HEK293 (cell line): ENCODE measurements at regions not wholly inside any gene's neighbourhood (a gene's known extent, or its start where the extent isn't known, plus 50 kb on each side); places are given as distances from the start of the nearest gene placed in this dataset.
A peak's percentile ranks its signal among the peaks of the same experiment; 100 is the strongest.

Source experiments
- BCL11B ChIP-seq: fragments of 450-650 bp; formaldehyde crosslinking; IDR thresholded peaks from 2 replicates; pipeline ENCODE4 v1.5.1; 2016; ENCODE audit warnings: low read depth, missing biosample characterization, missing genetic modification characterization
- MZF1 ChIP-seq: fragments of 450-650 bp; formaldehyde crosslinking; IDR thresholded peaks from 2 replicates; pipeline ENCODE4 v1.5.1; 2017; ENCODE audit warnings: missing biosample characterization, missing genetic modification characterization, borderline replicate concordance
- OSR2 ChIP-seq: fragments of 450-650 bp; formaldehyde crosslinking; IDR thresholded peaks from 2 replicates; pipeline ENCODE4 v1.5.1; 2016; ENCODE audit warnings: missing biosample characterization, missing genetic modification characterization
- SP2 ChIP-seq: fragments of 450-650 bp; formaldehyde crosslinking; IDR thresholded peaks from 2 replicates; pipeline ENCODE4 v1.5.1; 2016; ENCODE audit warnings: missing biosample characterization, missing genetic modification characterization
- YY1 ChIP-seq: fragments of 450-650 bp; formaldehyde crosslinking; IDR thresholded peaks from 2 replicates; pipeline ENCODE4 v1.5.1; 2018; ENCODE audit warnings: missing biosample characterization, missing genetic modification characterization
- ZNF132 ChIP-seq: fragments of 450-650 bp; formaldehyde crosslinking; IDR thresholded peaks from 2 replicates; pipeline ENCODE4 v1.5.1; 2017; ENCODE audit warnings: missing biosample characterization, missing genetic modification characterization, borderline replicate concordance
- ZNF16 ChIP-seq: fragments of 450-650 bp; formaldehyde crosslinking; IDR thresholded peaks from 2 replicates; pipeline ENCODE4 v1.5.1; 2016; ENCODE audit warnings: low read depth, missing biosample characterization, missing genetic modification characterization
- ZNF169 ChIP-seq: fragments of 450-650 bp; formaldehyde crosslinking; IDR thresholded peaks from 2 replicates; pipeline ENCODE4 v1.5.1; 2016; ENCODE audit warnings: missing biosample characterization, missing genetic modification characterization
- ZNF19 ChIP-seq: fragments of 450-650 bp; formaldehyde crosslinking; IDR thresholded peaks from 2 replicates; pipeline ENCODE4; 2016; ENCODE audit warnings: missing biosample characterization, missing genetic modification characterization, low read depth
- ZNF223 ChIP-seq: fragments of 450-650 bp; formaldehyde crosslinking; IDR thresholded peaks from 2 replicates; pipeline ENCODE4 v1.5.1; 2016; ENCODE audit warnings: missing biosample characterization, missing genetic modification characterization
- ZNF239 ChIP-seq: fragments of 450-650 bp; formaldehyde crosslinking; IDR thresholded peaks from 2 replicates; pipeline ENCODE4 v1.5.1; 2016; ENCODE audit warnings: missing biosample characterization, missing genetic modification characterization
- ZNF24 ChIP-seq: fragments of 450-650 bp; formaldehyde crosslinking; IDR thresholded peaks from 2 replicates; pipeline ENCODE4 v1.5.1; 2016; ENCODE audit warnings: missing biosample characterization, missing genetic modification characterization
- ZNF248 ChIP-seq: fragments of 450-650 bp; formaldehyde crosslinking; IDR thresholded peaks from 2 replicates; pipeline ENCODE4 v1.5.1; 2017; ENCODE audit warnings: missing biosample characterization, missing genetic modification characterization
- ZNF324 ChIP-seq: fragments of 450-650 bp; formaldehyde crosslinking; IDR thresholded peaks from 2 replicates; pipeline ENCODE4 v1.5.1; 2016; ENCODE audit warnings: missing biosample characterization, missing genetic modification characterization
- ZNF350 ChIP-seq: fragments of 450-650 bp; formaldehyde crosslinking; IDR thresholded peaks from 2 replicates; pipeline ENCODE4 v1.5.0; 2017; ENCODE audit warnings: missing biosample characterization, mild to moderate bottlenecking, missing genetic modification characterization
- ZNF610 ChIP-seq: fragments of 450-650 bp; formaldehyde crosslinking; IDR thresholded peaks from 2 replicates; pipeline ENCODE4 v1.5.1; 2016; ENCODE audit warnings: missing biosample characterization, missing genetic modification characterization, borderline replicate concordance
- ZNF621 ChIP-seq: fragments of 450-650 bp; formaldehyde crosslinking; IDR thresholded peaks from 2 replicates; pipeline ENCODE4 v1.5.1; 2017; ENCODE audit warnings: missing biosample characterization, missing genetic modification characterization
- ZNF624 ChIP-seq: fragments of 450-650 bp; formaldehyde crosslinking; IDR thresholded peaks from 2 replicates; pipeline ENCODE4 v1.5.1; 2017; ENCODE audit warnings: missing biosample characterization, missing genetic modification characterization
- ZNF626 ChIP-seq: fragments of 450-650 bp; sonication (Bioruptor Pico); formaldehyde crosslinking; IDR thresholded peaks from 2 replicates; pipeline ENCODE4 v1.5.1; 2018; ENCODE audit warnings: missing biosample characterization, missing genetic modification characterization, inconsistent platforms
- ZNF747 ChIP-seq: fragments of 450-650 bp; formaldehyde crosslinking; IDR thresholded peaks from 2 replicates; pipeline ENCODE4 v1.5.1; 2016; ENCODE audit warnings: missing biosample characterization, missing genetic modification characterization
- ZSCAN16 ChIP-seq: fragments of 450-650 bp; formaldehyde crosslinking; IDR thresholded peaks from 2 replicates; pipeline ENCODE4 v1.5.1; 2016; ENCODE audit warnings: missing biosample characterization, missing genetic modification characterization
- ZSCAN30 ChIP-seq: fragments of 450-650 bp; IDR thresholded peaks from 2 replicates; pipeline ENCODE4 v1.5.1; 2018; ENCODE audit warnings: missing biosample characterization, mild to moderate bottlenecking, missing genetic modification characterization, moderate library complexity
- TF ChIP-seq, protein P1 (sequence below): fragments of 450-650 bp; formaldehyde crosslinking; IDR thresholded peaks from 2 replicates; pipeline ENCODE4 v1.5.1; 2016; ENCODE audit warnings: missing biosample characterization, missing genetic modification characterization
- TF ChIP-seq, protein P2 (sequence below): fragments of 450-650 bp; formaldehyde crosslinking; IDR thresholded peaks from 2 replicates; pipeline ENCODE4 v1.5.1; 2016; ENCODE audit warnings: missing biosample characterization, missing genetic modification characterization
- TF ChIP-seq, protein P3 (sequence below): fragments of 450-650 bp; formaldehyde crosslinking; IDR thresholded peaks from 2 replicates; pipeline ENCODE4 v1.5.1; 2016; ENCODE audit warnings: missing biosample characterization, missing genetic modification characterization
- TF ChIP-seq, protein P4 (sequence below): fragments of 450-650 bp; formaldehyde crosslinking; IDR thresholded peaks from 2 replicates; pipeline ENCODE4 v1.5.1; 2017; ENCODE audit warnings: missing biosample characterization, missing genetic modification characterization
- TF ChIP-seq, protein P5 (sequence below): sonication (generic); formaldehyde crosslinking; IDR thresholded peaks from 2 replicates; pipeline ENCODE4 v1.8.1; 2022; ENCODE audit warnings: mild to moderate bottlenecking, moderate library complexity, missing genetic modification reagents
- TF ChIP-seq, protein P6 (sequence below): fragments of 450-650 bp; formaldehyde crosslinking; IDR thresholded peaks from 2 replicates; pipeline ENCODE4 v1.5.1; 2016; ENCODE audit warnings: missing biosample characterization, missing genetic modification characterization
- TF ChIP-seq, protein P7 (sequence below): fragments of 450-650 bp; formaldehyde crosslinking; optimal IDR thresholded peaks from 2 replicates; pipeline ENCODE3; 2016; ENCODE audit warnings: missing biosample characterization, mild to moderate bottlenecking, missing genetic modification characterization

DNA sequence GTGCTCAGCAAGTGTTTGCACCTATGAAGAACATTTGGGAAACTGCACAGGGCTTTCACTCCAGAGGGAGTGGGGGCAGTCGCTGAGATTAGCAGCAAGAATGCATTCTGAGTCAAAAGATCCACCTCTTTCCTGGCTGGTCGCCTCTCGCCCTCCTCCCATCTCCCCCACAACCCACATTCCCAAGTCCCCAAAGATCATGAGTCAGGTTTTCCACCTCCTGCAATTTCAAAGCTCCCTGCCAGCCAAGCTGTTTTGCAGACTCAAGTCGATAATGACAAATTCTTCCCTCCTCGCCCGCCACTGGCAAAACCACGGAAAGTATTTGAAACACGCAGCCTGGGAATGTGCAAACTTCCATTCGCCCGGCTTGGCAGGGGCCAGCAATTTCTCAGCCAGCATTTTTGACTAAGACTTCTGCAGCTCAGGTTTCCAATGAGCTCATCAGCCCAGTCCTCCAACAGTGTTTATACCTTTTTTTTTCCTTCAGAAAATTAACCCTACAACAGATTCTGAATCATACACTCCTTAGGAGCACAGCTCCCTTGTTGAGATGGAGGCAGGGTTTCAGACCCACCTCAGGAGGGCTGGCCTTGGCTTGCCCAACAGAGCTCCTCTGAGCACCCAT lies 181.4 kb downstream of the SMAD6 start (continued):
- TF ChIP-seq, protein P1, sequence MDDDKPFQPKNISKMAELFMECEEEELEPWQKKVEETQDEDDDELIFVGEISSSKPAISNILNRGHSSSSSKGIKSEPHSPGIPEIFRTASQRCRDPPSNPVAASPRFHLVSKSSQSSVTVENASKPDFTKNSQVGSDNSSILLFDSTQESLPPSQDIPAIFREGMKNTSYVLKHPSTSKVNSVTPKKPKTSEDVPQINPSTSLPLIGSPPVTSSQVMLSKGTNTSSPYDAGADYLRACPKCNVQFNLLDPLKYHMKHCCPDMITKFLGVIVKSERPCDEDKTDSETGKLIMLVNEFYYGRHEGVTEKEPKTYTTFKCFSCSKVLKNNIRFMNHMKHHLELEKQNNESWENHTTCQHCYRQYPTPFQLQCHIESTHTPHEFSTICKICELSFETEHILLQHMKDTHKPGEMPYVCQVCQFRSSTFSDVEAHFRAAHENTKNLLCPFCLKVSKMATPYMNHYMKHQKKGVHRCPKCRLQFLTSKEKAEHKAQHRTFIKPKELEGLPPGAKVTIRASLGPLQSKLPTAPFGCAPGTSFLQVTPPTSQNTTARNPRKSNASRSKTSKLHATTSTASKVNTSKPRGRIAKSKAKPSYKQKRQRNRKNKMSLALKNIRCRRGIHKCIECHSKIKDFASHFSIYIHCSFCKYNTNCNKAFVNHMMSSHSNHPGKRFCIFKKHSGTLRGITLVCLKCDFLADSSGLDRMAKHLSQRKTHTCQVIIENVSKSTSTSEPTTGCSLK (tag by site-specific recombination): no peak
- TF ChIP-seq ZNF239 (tag by site-specific recombination) (no peak), ZNF621 (tag by site-specific recombination) (no peak), ZNF19 (tag by site-specific recombination) (no peak), ZNF747 (tag by site-specific recombination) (no peak), MZF1 (tag by site-specific recombination) (peak; percentile 90), YY1 (tag by site-specific recombination) (no peak), ZSCAN30 (tag by site-specific recombination) (peak; percentile 43), ZNF610 (no peak), ZNF248 (tag by site-specific recombination) (no peak), ZNF24 (tag by site-specific recombination) (peak; percentile 98), ZNF16 (no peak), ZSCAN16 (tag by site-specific recombination) (no peak), OSR2 (tag by site-specific recombination) (peak; percentile 79; the same call in 1 of the 2 replicates), ZNF132 (tag by site-specific recombination) (no peak), BCL11B (tag by site-specific recombination) (peak; percentile 77), ZNF626 (tag by site-specific recombination) (no peak), SP2 (tag by site-specific recombination) (peak; percentile 28; the same call in 1 of the 2 replicates), ZNF169 (tag by site-specific recombination) (no peak), ZNF223 (tag by site-specific recombination) (no peak), ZNF350 (no peak), ZNF324 (peak; percentile 98), ZNF624 (tag by site-specific recombination) (no peak)
- TF ChIP-seq, protein P2, sequence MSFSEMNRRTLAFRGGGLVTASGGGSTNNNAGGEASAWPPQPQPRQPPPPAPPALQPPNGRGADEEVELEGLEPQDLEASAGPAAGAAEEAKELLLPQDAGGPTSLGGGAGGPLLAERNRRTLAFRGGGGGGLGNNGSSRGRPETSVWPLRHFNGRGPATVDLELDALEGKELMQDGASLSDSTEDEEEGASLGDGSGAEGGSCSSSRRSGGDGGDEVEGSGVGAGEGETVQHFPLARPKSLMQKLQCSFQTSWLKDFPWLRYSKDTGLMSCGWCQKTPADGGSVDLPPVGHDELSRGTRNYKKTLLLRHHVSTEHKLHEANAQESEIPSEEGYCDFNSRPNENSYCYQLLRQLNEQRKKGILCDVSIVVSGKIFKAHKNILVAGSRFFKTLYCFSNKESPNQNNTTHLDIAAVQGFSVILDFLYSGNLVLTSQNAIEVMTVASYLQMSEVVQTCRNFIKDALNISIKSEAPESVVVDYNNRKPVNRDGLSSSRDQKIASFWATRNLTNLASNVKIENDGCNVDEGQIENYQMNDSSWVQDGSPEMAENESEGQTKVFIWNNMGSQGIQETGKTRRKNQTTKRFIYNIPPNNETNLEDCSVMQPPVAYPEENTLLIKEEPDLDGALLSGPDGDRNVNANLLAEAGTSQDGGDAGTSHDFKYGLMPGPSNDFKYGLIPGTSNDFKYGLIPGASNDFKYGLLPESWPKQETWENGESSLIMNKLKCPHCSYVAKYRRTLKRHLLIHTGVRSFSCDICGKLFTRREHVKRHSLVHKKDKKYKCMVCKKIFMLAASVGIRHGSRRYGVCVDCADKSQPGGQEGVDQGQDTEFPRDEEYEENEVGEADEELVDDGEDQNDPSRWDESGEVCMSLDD (tag by site-specific recombination): no peak
- TF ChIP-seq, protein P3, sequence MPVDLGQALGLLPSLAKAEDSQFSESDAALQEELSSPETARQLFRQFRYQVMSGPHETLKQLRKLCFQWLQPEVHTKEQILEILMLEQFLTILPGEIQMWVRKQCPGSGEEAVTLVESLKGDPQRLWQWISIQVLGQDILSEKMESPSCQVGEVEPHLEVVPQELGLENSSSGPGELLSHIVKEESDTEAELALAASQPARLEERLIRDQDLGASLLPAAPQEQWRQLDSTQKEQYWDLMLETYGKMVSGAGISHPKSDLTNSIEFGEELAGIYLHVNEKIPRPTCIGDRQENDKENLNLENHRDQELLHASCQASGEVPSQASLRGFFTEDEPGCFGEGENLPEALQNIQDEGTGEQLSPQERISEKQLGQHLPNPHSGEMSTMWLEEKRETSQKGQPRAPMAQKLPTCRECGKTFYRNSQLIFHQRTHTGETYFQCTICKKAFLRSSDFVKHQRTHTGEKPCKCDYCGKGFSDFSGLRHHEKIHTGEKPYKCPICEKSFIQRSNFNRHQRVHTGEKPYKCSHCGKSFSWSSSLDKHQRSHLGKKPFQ (tag by site-specific recombination): no peak
- TF ChIP-seq, protein P4, sequence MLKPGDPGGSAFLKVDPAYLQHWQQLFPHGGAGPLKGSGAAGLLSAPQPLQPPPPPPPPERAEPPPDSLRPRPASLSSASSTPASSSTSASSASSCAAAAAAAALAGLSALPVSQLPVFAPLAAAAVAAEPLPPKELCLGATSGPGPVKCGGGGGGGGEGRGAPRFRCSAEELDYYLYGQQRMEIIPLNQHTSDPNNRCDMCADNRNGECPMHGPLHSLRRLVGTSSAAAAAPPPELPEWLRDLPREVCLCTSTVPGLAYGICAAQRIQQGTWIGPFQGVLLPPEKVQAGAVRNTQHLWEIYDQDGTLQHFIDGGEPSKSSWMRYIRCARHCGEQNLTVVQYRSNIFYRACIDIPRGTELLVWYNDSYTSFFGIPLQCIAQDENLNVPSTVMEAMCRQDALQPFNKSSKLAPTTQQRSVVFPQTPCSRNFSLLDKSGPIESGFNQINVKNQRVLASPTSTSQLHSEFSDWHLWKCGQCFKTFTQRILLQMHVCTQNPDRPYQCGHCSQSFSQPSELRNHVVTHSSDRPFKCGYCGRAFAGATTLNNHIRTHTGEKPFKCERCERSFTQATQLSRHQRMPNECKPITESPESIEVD (tag by site-specific recombination): peak; percentile 68; the same call in 1 of the 2 replicates
- TF ChIP-seq, protein P5, sequence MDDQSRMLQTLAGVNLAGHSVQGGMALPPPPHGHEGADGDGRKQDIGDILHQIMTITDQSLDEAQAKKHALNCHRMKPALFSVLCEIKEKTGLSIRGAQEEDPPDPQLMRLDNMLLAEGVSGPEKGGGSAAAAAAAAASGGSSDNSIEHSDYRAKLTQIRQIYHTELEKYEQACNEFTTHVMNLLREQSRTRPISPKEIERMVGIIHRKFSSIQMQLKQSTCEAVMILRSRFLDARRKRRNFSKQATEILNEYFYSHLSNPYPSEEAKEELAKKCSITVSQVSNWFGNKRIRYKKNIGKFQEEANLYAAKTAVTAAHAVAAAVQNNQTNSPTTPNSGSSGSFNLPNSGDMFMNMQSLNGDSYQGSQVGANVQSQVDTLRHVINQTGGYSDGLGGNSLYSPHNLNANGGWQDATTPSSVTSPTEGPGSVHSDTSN (CRISPR knock-in tag): no peak
- TF ChIP-seq, protein P6, sequence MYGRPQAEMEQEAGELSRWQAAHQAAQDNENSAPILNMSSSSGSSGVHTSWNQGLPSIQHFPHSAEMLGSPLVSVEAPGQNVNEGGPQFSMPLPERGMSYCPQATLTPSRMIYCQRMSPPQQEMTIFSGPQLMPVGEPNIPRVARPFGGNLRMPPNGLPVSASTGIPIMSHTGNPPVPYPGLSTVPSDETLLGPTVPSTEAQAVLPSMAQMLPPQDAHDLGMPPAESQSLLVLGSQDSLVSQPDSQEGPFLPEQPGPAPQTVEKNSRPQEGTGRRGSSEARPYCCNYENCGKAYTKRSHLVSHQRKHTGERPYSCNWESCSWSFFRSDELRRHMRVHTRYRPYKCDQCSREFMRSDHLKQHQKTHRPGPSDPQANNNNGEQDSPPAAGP (tag by site-specific recombination): peak; percentile 97
- TF ChIP-seq, protein P7, sequence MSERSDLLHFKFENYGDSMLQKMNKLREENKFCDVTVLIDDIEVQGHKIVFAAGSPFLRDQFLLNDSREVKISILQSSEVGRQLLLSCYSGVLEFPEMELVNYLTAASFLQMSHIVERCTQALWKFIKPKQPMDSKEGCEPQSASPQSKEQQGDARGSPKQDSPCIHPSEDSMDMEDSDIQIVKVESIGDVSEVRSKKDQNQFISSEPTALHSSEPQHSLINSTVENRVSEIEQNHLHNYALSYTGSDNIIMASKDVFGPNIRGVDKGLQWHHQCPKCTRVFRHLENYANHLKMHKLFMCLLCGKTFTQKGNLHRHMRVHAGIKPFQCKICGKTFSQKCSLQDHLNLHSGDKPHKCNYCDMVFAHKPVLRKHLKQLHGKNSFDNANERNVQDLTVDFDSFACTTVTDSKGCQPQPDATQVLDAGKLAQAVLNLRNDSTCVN (tag by site-specific recombination): no peak
